H1 (cell line): ENCODE measurements at regions not wholly inside any gene's neighbourhood (a gene's known extent, or its start where the extent isn't known, plus 50 kb on each side); places are given as distances from the start of the nearest gene placed in this dataset.

ENCODE experiments used
- CTCF ChIA-PET: fragments of 300-600 bp; sonication (Branson Sonifier 250); formaldehyde crosslinking; loops from one replicate; lab custom pipeline; 2021; ENCODE audit not compliant: partially characterized antibody; lab: Charles Lee
- POLR2A ChIA-PET: fragments of 300-600 bp; sonication (Branson Sonifier 250); formaldehyde crosslinking; loops from one replicate; lab custom pipeline; 2021; ENCODE audit warnings: inconsistent platforms; ENCODE audit not compliant: partially characterized antibody; lab: Charles Lee
- DNase-seq, 2 experiments: peaks; one replicate each; pipeline versions ENCODE4 v3.0.0 to v3.0.0-alpha.2; 2010 to 2022; ENCODE audit warnings: low spot score in 2 of 2, low read depth in 1 of 2, mixed read lengths in 1 of 2
- FAIRE-seq: peaks from 2 replicates; lab custom pipeline; 2011; peaks lifted over from hg19 to GRCh38; lab: Jason Lieb, UNC
- H2AFZ ChIP-seq: 2 replicates; pipeline ENCODE4 v1.8.1; 2012; ENCODE audit warnings: low read length, inconsistent platforms
- H2AK5ac ChIP-seq: 2 replicates; pipeline ENCODE4 v1.6.1; 2013; ENCODE audit warnings: low read depth, low read length
- H2BK120ac ChIP-seq: replicated peaks from 2 replicates; pipeline ENCODE3; 2013; ENCODE audit warnings: low read depth, low read length, inconsistent platforms
- H2BK12ac ChIP-seq: 2 replicates; pipeline ENCODE4 v1.6.1; 2013; ENCODE audit warnings: low read depth, low read length
- H2BK15ac ChIP-seq: 2 replicates; pipeline ENCODE4 v1.6.1; 2013; ENCODE audit warnings: low read length
- H2BK20ac ChIP-seq: 2 replicates; pipeline ENCODE4 v1.6.1; 2013; ENCODE audit warnings: low read length
- H2BK5ac ChIP-seq: 2 replicates; pipeline ENCODE4 v1.6.1; 2013; ENCODE audit warnings: low read depth, low read length
- H3K14ac ChIP-seq: 2 replicates; pipeline ENCODE4 v1.6.1; 2013; ENCODE audit warnings: inconsistent platforms; ENCODE audit not compliant: insufficient read length
- H3K18ac ChIP-seq: 2 replicates; pipeline ENCODE4 v1.6.1; 2013; ENCODE audit warnings: low read length; ENCODE audit errors: extremely low read depth
- H3K23ac ChIP-seq: 2 replicates; pipeline ENCODE4 v1.6.1; 2013; ENCODE audit warnings: inconsistent platforms; ENCODE audit not compliant: insufficient read length
- H3K23me2 ChIP-seq: 2 replicates; pipeline ENCODE4 v1.6.1; 2013; ENCODE audit warnings: low read depth, low read length
- H3K27ac ChIP-seq: 2 replicates; pipeline ENCODE4 v1.6.1; 2011; ENCODE audit warnings: low read depth, low read length, inconsistent platforms
- H3K27me3 ChIP-seq, 4 experiments: replicated peaks in 1 of 4; 1 replicate in 1 of 4; 2 replicates in 3 of 4; pipeline versions ENCODE4 v1.6.1 to v1.8.1; 2011 to 2013; ENCODE audit warnings: low read length in 3 of 4, mild to moderate bottlenecking in 3 of 4, inconsistent platforms in 2 of 4, mixed read lengths in 2 of 4, moderate library complexity in 1 of 4; ENCODE audit not compliant: control insufficient read depth in 3 of 4, insufficient read depth in 3 of 4; ENCODE audit errors: extremely low read depth in 1 of 4
- H3K36me3 ChIP-seq, 4 experiments: 2 replicates each; pipeline versions ENCODE4 v1.6.1 to v1.8.1; 2011 to 2013; ENCODE audit warnings: mild to moderate bottlenecking in 4 of 4, low read length in 3 of 4, moderate library complexity in 2 of 4, control low read depth in 1 of 4, inconsistent platforms in 1 of 4; ENCODE audit not compliant: insufficient read depth in 4 of 4, control insufficient read depth in 2 of 4
- H3K4ac ChIP-seq: replicated peaks from 2 replicates; pipeline ENCODE3; 2013; ENCODE audit warnings: low read length, low read depth, mixed read lengths, inconsistent platforms; ENCODE audit not compliant: insufficient read length
- H3K4me1 ChIP-seq, 4 experiments: replicated peaks in 1 of 4; 1 replicate in 1 of 4; 2 replicates in 3 of 4; pipeline versions ENCODE4 v1.6.1 to v1.8.1; 2011 to 2013; ENCODE audit warnings: low read length in 3 of 4, inconsistent platforms in 2 of 4, mixed read lengths in 1 of 4; ENCODE audit not compliant: insufficient read depth in 4 of 4, control insufficient read depth in 3 of 4
- H3K4me2 ChIP-seq, 2 experiments: 2 replicates each; pipeline versions ENCODE4 v1.6.1 to v1.8.1; 2011 to 2013; ENCODE audit warnings: low read depth in 2 of 2, low read length in 2 of 2, control low read depth in 1 of 2, inconsistent platforms in 1 of 2, mild to moderate bottlenecking in 1 of 2; ENCODE audit not compliant: insufficient read depth in 1 of 2
- H3K4me3 ChIP-seq, 4 experiments: fragments of 200-600, 300-600 bp in 1 of 4; sonication (generic), shearing (Covaris generic), sonication (Bioruptor Twin) in 1 of 4; 2 replicates each; pipeline versions ENCODE4 v1.5.1 to v1.8.1; 2011 to 2016; ENCODE audit warnings: low read length in 4 of 4, low read depth in 3 of 4, control low read depth in 2 of 4, inconsistent platforms in 2 of 4, mild to moderate bottlenecking in 2 of 4, mixed read lengths in 1 of 4, moderate library complexity in 1 of 4; ENCODE audit not compliant: insufficient read depth in 2 of 4; ENCODE audit errors: extremely low read depth in 1 of 4
- H3K56ac ChIP-seq: replicated peaks from 2 replicates; pipeline ENCODE3; 2013; ENCODE audit warnings: low read depth, mild to moderate bottlenecking, mixed read lengths, low read length, inconsistent platforms; ENCODE audit not compliant: insufficient read length
- H3K79me1 ChIP-seq: 2 replicates; pipeline ENCODE4 v1.6.1; 2013; ENCODE audit warnings: low read depth, low read length, control low read depth
- H3K79me2 ChIP-seq, 2 experiments: 2 replicates each; pipeline versions ENCODE4 v1.6.1 to v1.8.1; 2012 to 2013; ENCODE audit warnings: low read length in 2 of 2, mild to moderate bottlenecking in 2 of 2, inconsistent platforms in 1 of 2; ENCODE audit not compliant: insufficient read depth in 2 of 2, control insufficient read depth in 1 of 2
- H3K9ac ChIP-seq, 4 experiments: replicated peaks in 1 of 4; 1 replicate in 1 of 4; 2 replicates in 3 of 4; pipeline versions ENCODE4 v1.6.1 to v1.8.1; 2011 to 2013; ENCODE audit warnings: low read depth in 3 of 4, low read length in 3 of 4, control low read depth in 2 of 4, mild to moderate bottlenecking in 2 of 4, moderate library complexity in 2 of 4, inconsistent platforms in 1 of 4; ENCODE audit errors: extremely low read depth in 1 of 4
- H3K9me3 ChIP-seq, 2 experiments: 2 replicates each; pipeline versions ENCODE4 v1.6.1 to v1.8.1; 2012 to 2013; ENCODE audit warnings: mild to moderate bottlenecking in 2 of 2, moderate library complexity in 2 of 2, control low read depth in 1 of 2, inconsistent platforms in 1 of 2, low read depth in 1 of 2, low read length in 1 of 2, mixed read lengths in 1 of 2; ENCODE audit not compliant: insufficient read depth in 2 of 2
- H4K20me1 ChIP-seq, 2 experiments: replicated peaks in 1 of 2; 2 replicates each; pipeline versions ENCODE3 to v1.8.1; 2011 to 2013; ENCODE audit warnings: inconsistent platforms in 2 of 2, low read length in 2 of 2, mild to moderate bottlenecking in 1 of 2; ENCODE audit not compliant: insufficient read depth in 2 of 2, control insufficient read depth in 1 of 2
- H4K5ac ChIP-seq: 2 replicates; pipeline ENCODE4 v1.6.1; 2013; ENCODE audit warnings: low read length, low read depth, mixed read lengths, inconsistent platforms; ENCODE audit not compliant: insufficient read length
- H4K8ac ChIP-seq: 2 replicates; pipeline ENCODE4 v1.8.0; 2013; ENCODE audit warnings: mild to moderate bottlenecking, moderate library complexity, low read length, inconsistent platforms; ENCODE audit not compliant: insufficient read depth; ENCODE audit errors: extremely low read depth
- H4K91ac ChIP-seq: replicated peaks from 2 replicates; pipeline ENCODE3; 2013; ENCODE audit warnings: low read length, mixed read lengths, inconsistent platforms; ENCODE audit not compliant: insufficient read length
- NRF1 ChIP-seq: IDR thresholded peaks from 2 replicates; pipeline ENCODE4 v1.6.1; 2011; ENCODE audit warnings: mild to moderate bottlenecking, low read depth, low read length, improper control_type of control experiment
- WGBS, 2 experiments: shearing (Covaris generic) in 1 of 2; methylation state at CpG; one replicate each; pipeline versions ENCODE4 v1.1.6 to v1.1.7; 2013 to 2015; ENCODE audit warnings: low lambda C conversion rate in 2 of 2, mixed read lengths in 2 of 2, inconsistent platforms in 1 of 2, low coverage in 1 of 2, missing lambda C conversion rate in 1 of 2; ENCODE audit not compliant: insufficient replicate concordance in 2 of 2, insufficient coverage in 1 of 2, insufficient read length in 1 of 2; ENCODE audit errors: extremely low coverage in 1 of 2, missing lambda C conversion rate in 1 of 2; 5-methylcytosine and 5-hydroxymethylcytosine counted together

DNA sequence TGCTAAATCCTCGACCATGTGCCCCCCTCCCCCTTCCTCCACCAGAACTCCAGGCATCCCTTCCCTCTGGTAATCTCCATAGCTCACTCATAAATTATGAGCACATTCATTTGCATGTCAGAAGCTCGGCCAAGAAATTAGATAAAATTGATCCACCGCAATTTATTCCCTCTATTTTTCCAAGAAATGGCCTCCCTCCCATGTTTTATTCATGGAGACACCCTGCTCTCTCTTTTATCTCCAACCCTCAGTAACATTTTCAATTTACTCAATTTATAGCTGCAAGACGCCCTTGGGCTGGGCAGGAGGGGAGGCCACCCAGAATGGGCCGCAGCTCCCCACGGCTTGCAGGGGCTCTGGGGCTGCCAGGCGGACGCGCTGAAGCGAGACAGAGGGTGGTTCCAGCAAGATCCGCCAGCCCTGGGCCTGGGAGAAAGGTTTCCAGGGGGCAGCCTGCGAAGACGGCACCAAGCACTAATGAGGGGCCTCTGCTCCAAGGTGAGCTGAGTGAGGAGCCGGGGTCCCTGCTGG is 54.7 kb upstream of the ZNF423 start:
- WGBS, 2 experiments: 77% methylated on average over 13 of the region's 14 CpGs; no CpG with 5 or more reads in 1 of the 2 experiments
- H3K4me1 ChIP-seq: no peaks in the 10 kb centered on the region; a peak in 2 of 7 replicates
- H2BK15ac ChIP-seq: no peak overlapping the region
- CTCF ChIA-PET: interaction anchor here (0.6 to 3.9 kb wide), 7 partner anchors 10 to 354 kb away, joined by 3 to 21 read pairs (median 6); no protein-coding TSS in a partner anchor
- H3K27ac ChIP-seq: no peak overlapping the region
- no peak overlapping the region for H3K9ac ChIP-seq
- no peak for FAIRE-seq
- no peak overlapping the region for H2BK120ac ChIP-seq
- H2AFZ ChIP-seq: no peak overlapping the region
- no peaks in the 10 kb centered on the region for H3K27me3 ChIP-seq
- H3K9me3 ChIP-seq: no peaks in the 10 kb centered on the region; a peak in 1 of 4 replicates
- no peaks in the 10 kb centered on the region for H3K36me3 ChIP-seq
- H3K79me2 ChIP-seq: no peaks in the 10 kb centered on the region
- no peaks in the 10 kb centered on the region for H3K79me1 ChIP-seq
- no peak overlapping the region for H2AK5ac ChIP-seq
- no peak overlapping the region for H3K4me2 ChIP-seq
- H4K8ac ChIP-seq: peak overlapping the region; percentile 47; the same call in 1 of the 2 replicates
- H4K91ac ChIP-seq: no peak overlapping the region
- DNase-seq: peak in 1 of 2 experiments; percentile 49
- H3K18ac ChIP-seq: no peak overlapping the region
- peaks cover 0 to 5% of the 10 kb centered on the region in 2 experiments for H4K20me1 ChIP-seq
- no peak overlapping the region for H3K14ac ChIP-seq
- POLR2A ChIA-PET: interaction anchor here (1.0 kb wide), 1 partner anchor 14 kb away, joined by 3 read pairs; no protein-coding TSS in a partner anchor
- H3K23ac ChIP-seq: no peak overlapping the region
- no peak for TF ChIP-seq NRF1
- no peak overlapping the region for H2BK12ac ChIP-seq
- H2BK20ac ChIP-seq: no peak overlapping the region
- no peak overlapping the region for H3K56ac ChIP-seq
- H3K4me3 ChIP-seq: no peak overlapping the region
- no peak overlapping the region for H2BK5ac ChIP-seq
- H3K23me2 ChIP-seq: peaks cover 5% of the 10 kb centered on the region; the same call in 1 of the 2 replicates
- no peak overlapping the region for H3K4ac ChIP-seq
- no peak overlapping the region for H4K5ac ChIP-seq
